DND-41 (cell line): ENCODE measurements at regions not wholly inside any gene's neighbourhood (a gene's known extent, or its start where the extent isn't known, plus 50 kb on each side); places are given as distances from the start of the nearest gene placed in this dataset.

Experiments used
- ATAC-seq: fragments of 200-7000 bp; cut with Tn5 transposase; 3 replicates; pipeline ENCODE4 v1.9.1; 2021; ENCODE audit warnings: low read depth; ENCODE audit not compliant: insufficient read depth
- DNase-seq: peaks from one replicate; pipeline ENCODE4 v3.0.0-alpha.2; 2020
- H2AFZ ChIP-seq: 2 replicates; pipeline ENCODE4 v1.6.0; 2012; ENCODE audit warnings: low read depth, low read length
- H3K27ac ChIP-seq: 2 replicates; pipeline ENCODE4 v1.5.1; 2012; ENCODE audit warnings: low read length, inconsistent platforms
- H3K27me3 ChIP-seq: fragments of 200-600 bp; sonication (generic); 2 replicates; pipeline ENCODE4 v1.6.0; 2012; ENCODE audit warnings: low read length, mild to moderate bottlenecking, inconsistent platforms; ENCODE audit not compliant: insufficient read depth, poor library complexity
- H3K36me3 ChIP-seq: 2 replicates; pipeline ENCODE4 v1.5.1; 2012; ENCODE audit warnings: low read length, inconsistent platforms; ENCODE audit not compliant: insufficient read depth
- H3K4me1 ChIP-seq: 2 replicates; pipeline ENCODE4 v1.5.1; 2012; ENCODE audit warnings: mild to moderate bottlenecking, low read length; ENCODE audit not compliant: insufficient read depth
- H3K4me2 ChIP-seq: 2 replicates; pipeline ENCODE4 v1.6.0; 2012; ENCODE audit warnings: mild to moderate bottlenecking, moderate library complexity, low read length, inconsistent platforms; ENCODE audit not compliant: insufficient read depth
- H3K4me3 ChIP-seq, 2 experiments: fragments of 200-600 bp in 1 of 2; shearing (Covaris generic) in 1 of 2; 2 replicates each; pipeline ENCODE4 v1.5.1; 2012 to 2016; ENCODE audit warnings: inconsistent platforms in 2 of 2, low read length in 2 of 2, mild to moderate bottlenecking in 2 of 2, low read depth in 1 of 2, moderate library complexity in 1 of 2
- H3K79me2 ChIP-seq: 2 replicates; pipeline ENCODE4 v1.6.0; 2012; ENCODE audit warnings: low read length, inconsistent platforms; ENCODE audit not compliant: insufficient read depth
- H3K9ac ChIP-seq: 2 replicates; pipeline ENCODE4 v1.6.0; 2012; ENCODE audit warnings: low read depth, mild to moderate bottlenecking, inconsistent platforms, low read length, moderate library complexity
- H3K9me3 ChIP-seq: 2 replicates; pipeline ENCODE4 v1.5.1; 2012; ENCODE audit warnings: low read length, moderate library complexity, mild to moderate bottlenecking, inconsistent platforms; ENCODE audit not compliant: insufficient read depth, severe bottlenecking
- H4K20me1 ChIP-seq: 2 replicates; pipeline ENCODE4 v1.6.0; 2012; ENCODE audit warnings: low read length; ENCODE audit not compliant: insufficient read depth
- CTCF ChIP-seq: IDR thresholded peaks from 2 replicates; pipeline ENCODE4 v1.5.1; 2012; ENCODE audit warnings: borderline replicate concordance, low read length, moderate library complexity, mild to moderate bottlenecking; ENCODE audit not compliant: poor library complexity, severe bottlenecking; ENCODE audit errors: extremely low read depth
- EZH2 ChIP-seq: IDR thresholded peaks from 3 replicates; pipeline ENCODE4 v1.6.1; 2012; ENCODE audit warnings: borderline replicate concordance, low read depth, mild to moderate bottlenecking, moderate library complexity, low read length, inconsistent platforms; ENCODE audit not compliant: severe bottlenecking

DNA sequence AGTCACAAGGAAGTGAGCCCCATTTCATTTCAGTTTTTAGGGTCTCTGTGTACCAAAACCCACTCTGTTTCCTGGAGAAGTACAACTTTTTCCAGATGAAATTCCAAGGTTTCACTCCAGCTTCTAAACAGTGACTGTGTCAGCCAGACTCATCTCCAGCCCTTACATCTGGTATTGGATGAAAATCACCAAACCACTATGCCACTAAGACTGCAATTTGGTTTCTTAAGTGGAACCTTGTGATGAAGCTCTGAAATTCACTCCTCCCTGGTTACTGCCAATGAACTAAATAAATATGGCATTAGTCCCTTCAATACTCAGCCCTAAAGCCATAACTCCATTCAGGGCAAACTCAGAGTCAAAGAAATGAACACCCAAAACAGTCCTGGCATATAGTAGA lies 211.2 kb upstream of the DAPK1 start:
- no peaks in the 10 kb centered on the region for H3K4me1 ChIP-seq
- no peak overlapping the region for H3K4me3 ChIP-seq
- no peak for ATAC-seq
- TF ChIP-seq CTCF (no peak), EZH2 (no peak)
- no peak for DNase-seq
- H4K20me1 ChIP-seq: no peaks in the 10 kb centered on the region
- no peaks in the 10 kb centered on the region for H3K9me3 ChIP-seq
- H3K9ac ChIP-seq: no peak overlapping the region
- no peaks in the 10 kb centered on the region for H3K36me3 ChIP-seq
- H3K27ac ChIP-seq: no peak overlapping the region
- H3K4me2 ChIP-seq: no peak overlapping the region
- no peak overlapping the region for H2AFZ ChIP-seq
- no peaks in the 10 kb centered on the region for H3K79me2 ChIP-seq
- no peaks in the 10 kb centered on the region for H3K27me3 ChIP-seq

- Histone ChIP-seq H3K4me1 (no peaks in the 10 kb centered on the region), H3K9me3 (no peaks in the 10 kb centered on the region), H2AFZ (no peak overlapping the region), H3K36me3 (no peaks in the 10 kb centered on the region), H3K9ac (no peak overlapping the region), H3K79me2 (no peaks in the 10 kb centered on the region), H3K4me3 (no peak overlapping the region), H3K27ac (no peak overlapping the region), H4K20me1 (no peaks in the 10 kb centered on the region), H3K4me2 (no peak overlapping the region), H3K27me3 (no peaks in the 10 kb centered on the region)
- TF ChIP-seq CTCF (no peak), EZH2 (no peak)
- ATAC-seq (no peak), DNase-seq (no peak)
Observed at GRCh38 chr9:87290241-87291052, 207.2 kb upstream of the DAPK1 start.

DNA sequence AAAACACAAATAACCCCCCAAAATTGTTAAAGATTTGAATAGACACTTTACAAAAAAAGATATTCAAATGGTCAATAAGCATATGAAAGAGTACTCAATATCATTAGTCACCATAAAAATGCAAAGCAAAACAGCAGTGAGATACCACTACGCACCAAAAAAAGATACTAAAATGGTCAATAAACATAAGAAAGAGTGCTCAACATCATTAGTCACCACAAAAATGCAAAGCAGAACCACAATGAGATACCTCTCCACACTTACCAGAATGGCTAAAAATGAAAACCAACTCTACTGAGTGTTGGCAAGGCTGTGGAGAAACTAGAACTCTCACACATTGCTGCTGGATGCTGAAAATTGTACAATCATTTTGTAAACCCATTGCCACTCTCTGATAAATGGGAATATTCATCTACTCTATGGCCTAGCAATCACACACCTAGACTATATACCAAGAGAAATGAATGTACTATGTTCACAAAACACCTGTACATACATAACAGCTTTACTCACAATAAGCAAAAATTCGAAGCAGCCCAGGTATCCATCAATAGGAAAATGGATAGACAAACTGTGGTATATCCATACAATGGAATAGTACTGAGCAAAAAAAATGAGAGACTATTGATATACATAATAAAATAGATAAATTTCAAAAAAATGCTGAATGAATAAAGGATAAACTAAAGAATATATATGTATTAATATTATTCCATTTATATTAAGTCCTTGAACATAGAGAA lies 205.0 kb upstream of the DAPK1 start:
- no peak for DNase-seq
- Histone ChIP-seq H3K79me2 (no peaks in the 10 kb centered on the region), H3K27me3 (no peaks in the 10 kb centered on the region), H2AFZ (no peak overlapping the region), H3K36me3 (no peaks in the 10 kb centered on the region), H3K9ac (no peak overlapping the region), H3K9me3 (no peaks in the 10 kb centered on the region), H3K4me2 (no peak overlapping the region), H3K4me1 (no peaks in the 10 kb centered on the region), H3K4me3 (no peak overlapping the region), H3K27ac (no peak overlapping the region), H4K20me1 (no peaks in the 10 kb centered on the region)
- ATAC-seq: no peak
- TF ChIP-seq EZH2: no peak
- no peak for TF ChIP-seq CTCF
